ENCODE measurements at regions not wholly inside any gene's neighbourhood (a gene's known extent, or its start where the extent isn't known, plus 50 kb on each side); places are given as distances from the start of the nearest gene placed in this dataset.

DNA sequence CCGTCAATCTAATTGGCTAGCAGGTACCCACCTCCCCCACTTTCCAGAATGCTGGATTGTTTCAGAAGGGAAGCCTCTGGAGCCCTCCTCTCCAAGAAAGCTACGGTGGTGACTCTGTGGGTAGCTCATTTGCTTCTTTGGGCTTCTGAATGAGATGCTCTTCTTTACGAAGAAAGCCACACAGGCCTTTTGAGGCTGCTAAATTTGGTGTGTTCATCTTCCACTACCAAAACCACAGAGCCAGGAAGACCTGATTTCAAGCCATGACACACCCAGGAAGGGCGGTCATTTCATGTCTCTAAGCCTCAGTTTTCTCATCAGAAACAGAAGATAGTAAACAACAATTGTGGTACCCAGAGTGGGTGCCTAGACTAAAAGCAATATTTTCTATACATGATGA is 901.2 kb downstream of the KCNMA1 start:
- no peaks in the 10 kb centered on the region for H3K4me1 ChIP-seq (ENCODE audit: control insufficient read depth, insufficient read depth, low read length)
- no peaks in the 10 kb centered on the region for H3K27me3 ChIP-seq (ENCODE audit: control insufficient read depth, insufficient read depth, low read length, poor library complexity, severe bottlenecking)
- 74 to 81% methylated on average over 4 of the region's 4 CpGs for WGBS, 2 experiments
- no peak overlapping the region for H3K27ac ChIP-seq (ENCODE audit: insufficient read depth, low read depth, low read length, poor library complexity, severe bottlenecking)
- H3K36me3 ChIP-seq (ENCODE audit: control insufficient read depth, insufficient read depth, low read length), result no peaks in the 10 kb centered on the region
- H3K9me3 ChIP-seq (ENCODE audit: control insufficient read depth, low read length), result no peaks in the 10 kb centered on the region
- H3K4me3 ChIP-seq (ENCODE audit: insufficient read depth, low read depth, low read length), result no peak overlapping the region

DNA sequence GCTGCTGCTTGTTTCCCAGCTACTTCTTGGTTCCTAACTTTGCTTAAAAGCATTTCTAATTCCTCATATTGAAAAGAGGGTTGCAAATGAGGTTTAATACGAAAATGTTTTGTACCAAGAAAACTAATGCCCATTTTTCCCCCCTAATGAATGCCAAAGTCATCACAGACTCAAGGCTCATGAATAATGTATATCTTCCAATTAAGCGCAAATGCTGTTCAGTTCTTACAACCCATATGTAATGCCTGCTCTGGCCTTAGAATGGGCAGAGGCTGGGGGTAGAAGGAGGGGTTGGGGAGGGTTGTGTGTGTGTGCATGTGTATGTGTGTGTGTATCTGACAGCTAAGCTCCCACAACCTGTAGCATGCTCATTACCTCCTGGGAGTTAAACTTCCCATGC is 901.7 kb downstream of the KCNMA1 start:
- Histone ChIP-seq H3K27ac (ENCODE audit: insufficient read depth, low read depth, low read length, poor library complexity, severe bottlenecking) (no peak overlapping the region), H3K9me3 (ENCODE audit: control insufficient read depth, low read length) (no peaks in the 10 kb centered on the region), H3K4me3 (ENCODE audit: insufficient read depth, low read depth, low read length) (no peak overlapping the region), H3K36me3 (ENCODE audit: control insufficient read depth, insufficient read depth, low read length) (no peaks in the 10 kb centered on the region), H3K4me1 (ENCODE audit: control insufficient read depth, insufficient read depth, low read length) (no peaks in the 10 kb centered on the region), H3K27me3 (ENCODE audit: control insufficient read depth, insufficient read depth, low read length, poor library complexity, severe bottlenecking) (no peaks in the 10 kb centered on the region)
- 88 to 95% methylated on average over 2 of the region's 2 CpGs for whole genome bisulfite sequencing, 2 experiments

DNA sequence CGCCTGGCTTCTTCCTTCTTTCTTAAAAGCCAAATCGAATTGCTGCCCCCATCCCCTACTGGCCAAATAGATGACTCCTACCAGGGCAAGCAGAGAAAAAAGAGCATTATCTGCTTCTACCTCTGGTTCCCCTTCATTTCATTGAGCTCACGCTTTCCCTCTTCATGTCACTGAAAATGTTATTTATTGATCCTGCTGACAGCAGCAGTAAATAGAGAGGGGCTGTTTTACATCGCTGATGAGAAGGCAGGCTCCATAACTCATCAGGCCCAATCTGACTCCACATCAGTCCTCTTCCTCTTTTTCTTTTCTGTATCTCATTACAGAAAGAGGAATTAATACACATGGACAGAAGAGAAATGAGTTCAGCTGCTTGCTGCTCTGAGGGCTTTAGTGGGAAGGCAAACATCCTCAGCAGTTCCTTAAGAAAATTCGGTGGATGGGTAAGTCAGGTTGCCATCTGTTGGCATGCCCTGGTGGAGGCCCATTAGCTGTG is 904.1 kb downstream of the KCNMA1 start:
- no peaks in the 10 kb centered on the region for H3K9me3 ChIP-seq (ENCODE audit: control insufficient read depth, low read length)
- no peak overlapping the region for H3K4me3 ChIP-seq (ENCODE audit: insufficient read depth, low read depth, low read length)
- no peak overlapping the region for H3K27ac ChIP-seq (ENCODE audit: insufficient read depth, low read depth, low read length, poor library complexity, severe bottlenecking)
- WGBS, 2 experiments, result 94 to 99% methylated on average over 5 of the region's 5 CpGs
- H3K36me3 ChIP-seq (ENCODE audit: control insufficient read depth, insufficient read depth, low read length), result no peaks in the 10 kb centered on the region
- no peaks in the 10 kb centered on the region for H3K4me1 ChIP-seq (ENCODE audit: control insufficient read depth, insufficient read depth, low read length)
- no peaks in the 10 kb centered on the region for H3K27me3 ChIP-seq (ENCODE audit: control insufficient read depth, insufficient read depth, low read length, poor library complexity, severe bottlenecking)

DNA sequence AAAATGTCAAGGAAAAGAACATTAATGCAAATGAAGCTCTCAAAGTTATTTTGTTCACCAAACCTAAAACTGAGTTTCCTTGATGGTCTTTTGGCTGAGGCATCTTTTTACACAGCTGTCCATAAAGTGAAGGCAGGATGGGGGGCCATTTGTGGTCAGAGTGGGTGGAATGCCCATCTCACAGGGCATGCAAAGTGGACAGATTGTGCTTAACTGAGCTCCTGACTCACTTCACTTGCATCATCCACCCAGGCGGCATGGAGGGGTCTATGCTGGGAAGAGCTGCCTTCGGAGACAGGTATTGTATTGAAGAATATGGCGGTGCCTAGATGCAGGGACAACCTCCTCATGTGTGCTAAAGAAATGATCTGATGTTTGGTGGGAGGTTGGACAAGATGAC is 905.3 kb downstream of the KCNMA1 start:
- Histone ChIP-seq H3K9me3 (ENCODE audit: control insufficient read depth, low read length) (no peaks in the 10 kb centered on the region), H3K36me3 (ENCODE audit: control insufficient read depth, insufficient read depth, low read length) (no peaks in the 10 kb centered on the region), H3K27ac (ENCODE audit: insufficient read depth, low read depth, low read length, poor library complexity, severe bottlenecking) (no peak overlapping the region), H3K4me1 (ENCODE audit: control insufficient read depth, insufficient read depth, low read length) (no peaks in the 10 kb centered on the region), H3K27me3 (ENCODE audit: control insufficient read depth, insufficient read depth, low read length, poor library complexity, severe bottlenecking) (no peaks in the 10 kb centered on the region), H3K4me3 (ENCODE audit: insufficient read depth, low read depth, low read length) (no peak overlapping the region)
- 96 to 97% methylated on average over 3 of the region's 3 CpGs for WGBS, 2 experiments

DNA sequence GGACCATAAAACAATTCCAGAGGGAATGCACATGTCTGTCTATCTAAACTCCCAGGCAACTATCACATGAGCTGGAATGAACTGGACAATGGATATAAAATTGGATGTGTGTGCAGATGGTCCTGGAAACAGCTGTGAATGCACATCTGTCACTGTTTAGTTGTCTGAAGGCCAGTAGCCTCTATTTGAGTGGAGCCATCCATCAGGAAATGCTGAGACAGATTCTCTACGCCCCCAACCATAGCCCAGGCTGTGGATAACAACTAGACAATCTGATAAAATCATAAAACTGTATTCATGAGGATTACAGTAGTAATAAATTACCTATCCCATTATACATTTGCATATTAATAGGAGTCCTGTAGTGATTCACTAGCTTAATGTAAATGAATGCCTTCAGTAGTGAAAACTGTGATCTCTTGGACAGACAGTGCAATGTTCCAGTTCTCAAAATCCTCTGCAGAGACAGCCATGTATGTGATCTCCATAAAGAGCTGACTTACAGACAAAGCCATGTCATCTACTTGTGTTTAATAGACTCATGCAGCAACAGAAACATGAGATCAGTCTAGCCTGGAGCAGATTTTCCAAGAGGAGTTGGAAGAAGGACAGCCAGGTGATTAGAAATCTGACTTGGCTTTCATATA is 907.6 kb downstream of the KCNMA1 start:
- Histone ChIP-seq H3K36me3 (ENCODE audit: control insufficient read depth, insufficient read depth, low read length) (no peaks in the 10 kb centered on the region), H3K9me3 (ENCODE audit: control insufficient read depth, low read length) (no peaks in the 10 kb centered on the region), H3K27ac (ENCODE audit: insufficient read depth, low read depth, low read length, poor library complexity, severe bottlenecking) (no peak overlapping the region), H3K4me1 (ENCODE audit: control insufficient read depth, insufficient read depth, low read length) (no peaks in the 10 kb centered on the region), H3K27me3 (ENCODE audit: control insufficient read depth, insufficient read depth, low read length, poor library complexity, severe bottlenecking) (no peaks in the 10 kb centered on the region), H3K4me3 (ENCODE audit: insufficient read depth, low read depth, low read length) (no peak overlapping the region)
- WGBS, 2 experiments, result 78 to 80% methylated on average over 1 of the region's 1 CpG

DNA sequence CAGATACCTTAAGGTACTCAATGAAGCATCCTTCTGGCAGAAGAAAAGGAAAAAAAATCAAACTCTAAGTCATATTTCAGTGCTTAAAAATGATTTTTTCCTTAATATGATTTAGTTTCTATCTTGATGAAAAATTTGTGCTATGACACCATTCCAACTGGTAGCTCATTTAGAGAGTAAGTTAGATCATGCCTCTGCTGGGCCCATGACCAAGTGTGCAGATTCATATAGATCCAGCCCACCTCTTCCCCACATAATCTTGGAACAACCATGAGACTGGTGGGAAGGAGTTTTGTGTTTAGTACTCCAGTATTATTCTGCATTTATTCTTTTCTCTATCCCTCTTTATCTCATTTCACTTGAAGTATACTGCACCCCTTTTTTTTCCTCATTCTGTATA is 908.3 kb downstream of the KCNMA1 start:
- no peak overlapping the region for H3K27ac ChIP-seq (ENCODE audit: insufficient read depth, low read depth, low read length, poor library complexity, severe bottlenecking)
- no peaks in the 10 kb centered on the region for H3K9me3 ChIP-seq (ENCODE audit: control insufficient read depth, low read length)
- no peaks in the 10 kb centered on the region for H3K27me3 ChIP-seq (ENCODE audit: control insufficient read depth, insufficient read depth, low read length, poor library complexity, severe bottlenecking)
- no peak overlapping the region for H3K4me3 ChIP-seq (ENCODE audit: insufficient read depth, low read depth, low read length)
- no peaks in the 10 kb centered on the region for H3K4me1 ChIP-seq (ENCODE audit: control insufficient read depth, insufficient read depth, low read length)
- H3K36me3 ChIP-seq (ENCODE audit: control insufficient read depth, insufficient read depth, low read length), result no peaks in the 10 kb centered on the region

DNA sequence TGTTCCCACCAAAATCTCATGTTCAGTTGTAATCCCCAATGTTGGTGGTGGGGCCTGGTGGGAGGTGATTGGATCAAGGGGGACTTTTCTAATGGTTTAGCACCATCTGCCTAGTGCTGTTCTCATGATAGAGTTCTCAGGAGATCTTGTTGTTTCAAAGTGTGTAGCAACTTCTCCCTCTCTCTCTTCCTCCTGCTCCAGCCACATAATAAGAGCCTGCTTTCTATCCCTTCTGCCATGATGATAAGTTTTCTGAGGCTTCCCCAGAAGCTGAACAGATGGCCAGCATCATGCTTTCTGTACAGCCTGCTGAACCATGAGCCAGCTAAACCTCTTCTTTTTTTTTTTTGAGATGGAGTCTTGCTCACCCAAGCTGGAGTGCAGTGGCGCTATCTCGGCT is 910.6 kb downstream of the KCNMA1 start:
- Histone ChIP-seq H3K9me3 (ENCODE audit: control insufficient read depth, low read length) (no peaks in the 10 kb centered on the region), H3K36me3 (ENCODE audit: control insufficient read depth, insufficient read depth, low read length) (no peaks in the 10 kb centered on the region), H3K4me1 (ENCODE audit: control insufficient read depth, insufficient read depth, low read length) (peaks cover 8% of the 10 kb centered on the region), H3K27me3 (ENCODE audit: control insufficient read depth, insufficient read depth, low read length, poor library complexity, severe bottlenecking) (no peaks in the 10 kb centered on the region), H3K27ac (ENCODE audit: insufficient read depth, low read depth, low read length, poor library complexity, severe bottlenecking) (no peak overlapping the region), H3K4me3 (ENCODE audit: insufficient read depth, low read depth, low read length) (no peak overlapping the region)
- 88 to 93% methylated on average over 2 of the region's 2 CpGs for WGBS, 2 experiments

DNA sequence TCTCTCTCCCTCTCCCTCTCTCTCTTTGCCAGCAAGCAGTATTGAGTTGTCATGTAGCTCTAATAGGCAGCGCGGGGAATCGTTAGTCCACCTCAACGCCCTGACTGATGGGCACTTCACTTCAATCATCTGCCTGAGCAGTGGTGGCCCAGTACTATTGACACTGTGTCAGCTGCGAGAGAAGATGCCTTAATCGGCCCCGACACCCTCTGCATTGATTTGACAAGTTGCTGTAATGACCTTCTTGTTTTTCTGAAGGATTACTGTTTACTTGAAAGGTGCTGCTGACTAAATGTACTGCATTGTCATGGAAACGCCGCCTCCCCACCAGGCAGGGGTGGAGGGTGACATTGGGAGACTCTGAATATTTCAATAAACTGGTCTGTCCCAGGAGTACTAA is 913.8 kb downstream of the KCNMA1 start:
- H3K27ac ChIP-seq (ENCODE audit: insufficient read depth, low read depth, low read length, poor library complexity, severe bottlenecking), result no peak overlapping the region
- H3K9me3 ChIP-seq (ENCODE audit: control insufficient read depth, low read length), result no peaks in the 10 kb centered on the region
- H3K4me1 ChIP-seq (ENCODE audit: control insufficient read depth, insufficient read depth, low read length), result peaks cover 8% of the 10 kb centered on the region
- no peaks in the 10 kb centered on the region for H3K27me3 ChIP-seq (ENCODE audit: control insufficient read depth, insufficient read depth, low read length, poor library complexity, severe bottlenecking)
- no peaks in the 10 kb centered on the region for H3K36me3 ChIP-seq (ENCODE audit: control insufficient read depth, insufficient read depth, low read length)
- H3K4me3 ChIP-seq (ENCODE audit: insufficient read depth, low read depth, low read length), result no peak overlapping the region
- WGBS, 2 experiments, result 56% methylated on average over 9 of the region's 9 CpGs

DNA sequence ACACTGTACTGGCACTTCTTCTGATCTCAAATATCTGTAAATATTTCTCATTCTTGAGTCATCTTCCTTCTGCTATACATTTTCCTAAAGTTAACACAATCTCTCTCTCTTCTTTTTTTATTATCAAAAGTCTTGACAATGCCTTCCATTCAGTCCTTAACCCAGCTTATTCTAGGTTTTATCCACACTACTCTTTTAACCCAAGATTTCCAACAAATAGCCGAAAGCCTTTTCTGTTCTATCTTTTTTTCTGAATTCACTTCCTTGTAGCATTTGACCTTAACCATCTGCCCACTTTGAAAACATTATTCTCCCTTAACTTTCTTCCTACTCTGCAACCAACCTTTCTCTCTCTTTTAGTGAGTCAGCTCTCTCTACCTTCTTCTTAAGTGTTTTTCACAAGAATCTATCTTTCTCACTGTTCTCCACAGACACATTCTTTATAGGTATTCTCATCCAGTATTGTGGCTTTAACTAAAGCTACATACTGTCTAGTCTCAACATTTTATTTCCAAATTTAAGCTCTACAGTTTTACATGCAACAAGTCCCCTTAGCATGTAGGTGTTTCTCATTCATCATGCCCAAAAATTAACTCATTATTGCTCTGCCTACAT is 915.6 kb downstream of the KCNMA1 start:
- Histone ChIP-seq H3K4me3 (ENCODE audit: insufficient read depth, low read depth, low read length) (no peak overlapping the region), H3K4me1 (ENCODE audit: control insufficient read depth, insufficient read depth, low read length) (peaks cover 8% of the 10 kb centered on the region), H3K27me3 (ENCODE audit: control insufficient read depth, insufficient read depth, low read length, poor library complexity, severe bottlenecking) (no peaks in the 10 kb centered on the region), H3K27ac (ENCODE audit: insufficient read depth, low read depth, low read length, poor library complexity, severe bottlenecking) (no peak overlapping the region), H3K36me3 (ENCODE audit: control insufficient read depth, insufficient read depth, low read length) (no peaks in the 10 kb centered on the region), H3K9me3 (ENCODE audit: control insufficient read depth, low read length) (no peaks in the 10 kb centered on the region)
- WGBS, 2 experiments, result 91 to 92% methylated on average over 1 of the region's 1 CpG

DNA sequence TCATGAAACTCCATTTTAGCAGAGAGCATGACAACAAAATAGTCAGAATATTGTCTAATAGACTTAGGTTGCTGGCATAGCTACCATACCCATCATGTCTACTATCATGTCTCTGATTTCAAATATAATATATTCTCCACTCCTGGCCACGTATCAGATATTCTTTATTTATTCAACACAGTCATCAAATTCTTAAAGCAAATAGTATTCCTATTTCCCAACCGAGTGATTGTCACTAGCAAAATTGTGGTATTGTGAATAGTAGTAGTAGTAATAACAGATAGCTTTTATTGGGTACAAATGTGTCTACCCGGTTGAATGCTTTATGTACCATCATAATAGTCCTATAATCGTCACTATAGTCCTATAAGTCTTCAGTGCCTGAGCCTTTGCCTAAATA is 918.6 kb downstream of the KCNMA1 start:
- Histone ChIP-seq H3K9me3 (ENCODE audit: control insufficient read depth, low read length) (no peaks in the 10 kb centered on the region), H3K27ac (ENCODE audit: insufficient read depth, low read depth, low read length, poor library complexity, severe bottlenecking) (no peak overlapping the region), H3K36me3 (ENCODE audit: control insufficient read depth, insufficient read depth, low read length) (no peaks in the 10 kb centered on the region), H3K4me1 (ENCODE audit: control insufficient read depth, insufficient read depth, low read length) (peaks cover 8% of the 10 kb centered on the region), H3K27me3 (ENCODE audit: control insufficient read depth, insufficient read depth, low read length, poor library complexity, severe bottlenecking) (no peaks in the 10 kb centered on the region), H3K4me3 (ENCODE audit: insufficient read depth, low read depth, low read length) (no peak overlapping the region)
- 92 to 95% methylated on average over 3 to 4 of the region's 4 CpGs for WGBS, 2 experiments

Measured in ectodermal cell (in vitro differentiated cells).